GM19324 (cell line): ENCODE measurements at regions not wholly inside any gene's neighbourhood (a gene's known extent, or its start where the extent isn't known, plus 50 kb on each side); places are given as distances from the start of the nearest gene placed in this dataset.

Source experiments
- ATAC-seq: cut with Tn5 transposase; IDR thresholded peaks from one replicate; pipeline ENCODE4 v1.9.1; 2021; ENCODE audit warnings: mild to moderate bottlenecking, moderate library complexity; ENCODE audit not compliant: unreplicated experiment, low FRiP score

GRCh38 chr3:40593351-40593750 is 68.6 kb downstream of the ZNF621 start:
- ATAC-seq: no peak

GRCh38 chr3:40597441-40597840 is 72.7 kb downstream of the ZNF621 start:
- no peak for ATAC-seq

GRCh38 chr3:40598338-40598737 is 73.6 kb downstream of the ZNF621 start:
- ATAC-seq: no peak

GRCh38 chr3:40598962-40599361 is 74.2 kb downstream of the ZNF621 start:
- no peak for ATAC-seq

- ATAC-seq: no peak
These were observed 78.1 kb downstream of the ZNF621 start for GRCh38 chr3:40602778-40603385.

- ATAC-seq: no peak
These were observed 81.2 kb downstream of the ZNF621 start for GRCh38 chr3:40605960-40606359.

GRCh38 chr3:40608091-40608490 is 83.3 kb downstream of the ZNF621 start:
- no peak for ATAC-seq

GRCh38 chr3:40613306-40613705 is 88.5 kb downstream of the ZNF621 start:
- ATAC-seq: no peak

GRCh38 chr3:40615110-40615915 is 90.6 kb downstream of the ZNF621 start:
- ATAC-seq: no peak

- no peak for ATAC-seq
These were observed 91.4 kb downstream of the ZNF621 start for GRCh38 chr3:40615918-40616819.

- no peak for ATAC-seq
These were observed 92.3 kb downstream of the ZNF621 start for GRCh38 chr3:40617084-40617483.

GRCh38 chr3:40618158-40618557 is 93.4 kb downstream of the ZNF621 start:
- ATAC-seq: no peak

- ATAC-seq: no peak
These were observed 95.4 kb downstream of the ZNF621 start for GRCh38 chr3:40620151-40620550.

- ATAC-seq: no peak
These were observed 96.5 kb downstream of the ZNF621 start for GRCh38 chr3:40621252-40621651.

GRCh38 chr3:40623567-40623966 is 98.8 kb downstream of the ZNF621 start:
- no peak for ATAC-seq

- ATAC-seq: no peak
These were observed 99.5 kb downstream of the ZNF621 start for GRCh38 chr3:40624189-40624769.

- no peak for ATAC-seq
These were observed 102.3 kb downstream of the ZNF621 start for GRCh38 chr3:40627095-40627494.

GRCh38 chr3:40628984-40629383 is 104.2 kb downstream of the ZNF621 start:
- ATAC-seq: no peak

- ATAC-seq: no peak
These were observed 106.7 kb downstream of the ZNF621 start for GRCh38 chr3:40631341-40631995.

- ATAC-seq: no peak
These were observed 113.1 kb downstream of the ZNF621 start for GRCh38 chr3:40637906-40638305.
